ENCODE measurements at regions not wholly inside any gene's neighbourhood (a gene's known extent, or its start where the extent isn't known, plus 50 kb on each side); places are given as distances from the start of the nearest gene placed in this dataset.

GRCh38 chr13:68888832-68889231, 1218.8 kb upstream of the ATXN8OS start:
- H3K36me3 ChIP-seq: no peaks in the 10 kb centered on the region
- no peaks in the 10 kb centered on the region for H3K27me3 ChIP-seq
- DNase-seq: no peak
- 89% methylated on average over 4 of the region's 4 CpGs for WGBS, 2 donors
- no peak overlapping the region for H3K27ac ChIP-seq
- ATAC-seq: no peak
- no peak overlapping the region for H3K4me3 ChIP-seq
- H3K9me3 ChIP-seq: peaks cover 0 to 6% (median 0%) of the 10 kb centered on the region in 11 donors
- intact Hi-C loops (cut with DNase I): no loop called here
- no peak for TF ChIP-seq CTCF (IDR thresholded peaks at IDR 0.05)
- no peaks in the 10 kb centered on the region for H3K4me1 ChIP-seq

- 81 to 86% methylated on average over 2 of the region's 2 CpGs for WGBS, 2 donors
- Histone ChIP-seq H3K27ac (no peak overlapping the region), H3K4me3 (no peak overlapping the region), H3K4me1 (no peaks in the 10 kb centered on the region), H3K27me3 (no peaks in the 10 kb centered on the region), H3K36me3 (no peaks in the 10 kb centered on the region), H3K9me3 (peaks cover 0 to 30% (median 3%) of the 10 kb centered on the region in 11 donors)
- ATAC-seq: no peak
- intact Hi-C loops (cut with DNase I): no loop called here
- no peak for DNase-seq
- no peak for TF ChIP-seq CTCF (IDR thresholded peaks at IDR 0.05)
Measured at GRCh38 chr13:68872338-68872737, 1235.3 kb upstream of the ATXN8OS start.

GRCh38 chr13:68851026-68851425, 1256.6 kb upstream of the ATXN8OS start:
- no peak overlapping the region for H3K27ac ChIP-seq
- no peak for TF ChIP-seq CTCF (IDR thresholded peaks at IDR 0.05)
- H3K4me1 ChIP-seq: no peaks in the 10 kb centered on the region
- intact Hi-C loops (cut with DNase I): no loop called here
- peaks cover 0 to 8% (median 0%) of the 10 kb centered on the region in 11 donors for H3K9me3 ChIP-seq
- no peak for ATAC-seq
- no peak for DNase-seq
- WGBS, 2 donors: 57 to 69% methylated on average over 1 of the region's 1 CpG
- no peaks in the 10 kb centered on the region for H3K36me3 ChIP-seq
- H3K27me3 ChIP-seq: no peaks in the 10 kb centered on the region
- H3K4me3 ChIP-seq: no peak overlapping the region

- Histone ChIP-seq H3K36me3 (no peaks in the 10 kb centered on the region), H3K4me1 (no peaks in the 10 kb centered on the region), H3K9me3 (peaks cover 0 to 17% (median 0%) of the 10 kb centered on the region in 11 donors), H3K27me3 (no peaks in the 10 kb centered on the region), H3K4me3 (no peak overlapping the region), H3K27ac (no peak overlapping the region)
- no peak for DNase-seq
- TF ChIP-seq CTCF (IDR thresholded peaks at IDR 0.05): no peak
- no peak for ATAC-seq
- WGBS, 2 donors: 50 to 56% methylated on average over 3 of the region's 3 CpGs
- intact Hi-C loops (cut with DNase I): no loop called here
Measured at GRCh38 chr13:68850160-68850559, 1257.5 kb upstream of the ATXN8OS start.

Data from heart right ventricle (tissue), 16 donors.